ENCODE measurements at regions not wholly inside any gene's neighbourhood (a gene's known extent, or its start where the extent isn't known, plus 50 kb on each side); places are given as distances from the start of the nearest gene placed in this dataset.

DNA sequence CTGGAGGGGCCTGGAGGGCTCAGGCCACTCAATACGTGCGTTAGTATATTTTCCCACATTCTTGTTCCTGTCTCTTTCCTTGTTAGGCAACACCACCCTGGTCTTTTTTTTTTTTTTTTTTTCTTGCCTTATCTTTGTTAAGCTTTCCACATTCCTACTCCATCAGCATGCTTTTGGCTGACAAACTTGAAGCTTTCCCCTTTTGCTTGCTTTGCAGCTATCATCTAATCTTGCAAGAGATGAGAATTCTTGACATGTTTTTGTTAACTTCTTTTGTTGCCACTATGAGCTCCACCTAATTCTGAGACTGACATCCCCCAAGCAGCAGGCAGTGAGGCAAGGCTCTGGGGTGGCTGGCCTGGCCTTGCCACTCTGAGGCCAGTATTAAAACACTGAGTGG lies 52.5 kb upstream of the NRP1 start:
- no peak for DNase-seq (ENCODE audit: low spot score)

DNA sequence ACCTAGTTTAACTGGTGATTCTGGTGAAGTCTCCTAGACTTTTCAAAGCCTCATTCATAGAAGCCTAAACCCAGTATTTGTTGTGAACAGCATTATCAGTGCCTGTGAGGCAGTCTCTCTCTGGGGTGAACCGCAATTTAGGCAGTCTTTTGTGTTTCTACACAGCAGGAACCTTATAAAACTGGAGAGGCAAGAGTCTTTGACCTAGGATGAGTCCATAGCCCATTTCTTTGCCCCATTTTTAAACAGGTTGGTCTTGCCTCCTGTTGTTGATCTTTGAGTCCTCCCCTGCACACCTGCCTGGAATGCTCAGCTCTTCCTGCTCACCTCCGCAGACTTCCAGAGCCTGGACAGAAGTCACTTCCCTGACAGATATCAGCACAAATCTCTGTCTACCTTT lies 51.2 kb upstream of the NRP1 start:
- DNase-seq (ENCODE audit: low spot score) = no peak

- no peak for DNase-seq (ENCODE audit: low spot score)
Measured at GRCh38 chr10:33385015-33385414, 50.5 kb upstream of the NRP1 start.

Data from A172 (cell line).